Suprapubic skin (tissue), 4 donors: ENCODE measurements at regions not wholly inside any gene's neighbourhood (a gene's known extent, or its start where the extent isn't known, plus 50 kb on each side); places are given as distances from the start of the nearest gene placed in this dataset.

Source experiments
- EP300 ChIP-seq: sonication (generic); formaldehyde crosslinking; IDR thresholded peaks from one replicate; pipeline ENCODE4 v1.6.1; 2017; ENCODE audit warnings: antibody characterized with exemption
- POLR2A ChIP-seq, 2 donors: fragments of 450-650 bp; IDR thresholded peaks; one replicate each; pipeline ENCODE4 v1.6.1; 2017; ENCODE audit warnings: antibody characterized with exemption in 2 of 2, mild to moderate bottlenecking in 2 of 2, moderate library complexity in 2 of 2
- POLR2AphosphoS5 ChIP-seq, 3 donors: sonication (generic); formaldehyde crosslinking; IDR thresholded peaks; one replicate each; pipeline ENCODE4 v1.6.1; 2017; ENCODE audit warnings: antibody characterized with exemption in 3 of 3
- TF ChIP-seq, protein P1 (sequence below), 2 donors: fragments of 200-600 bp in 1 of 2; fragments of 450-650 bp in 1 of 2; sonication (generic) in 1 of 2; IDR thresholded peaks; one replicate each; pipeline ENCODE4 v1.5.1; 2016 to 2019; ENCODE audit warnings: antibody characterized with exemption in 2 of 2, mild to moderate bottlenecking in 1 of 2, moderate library complexity in 1 of 2

DNA sequence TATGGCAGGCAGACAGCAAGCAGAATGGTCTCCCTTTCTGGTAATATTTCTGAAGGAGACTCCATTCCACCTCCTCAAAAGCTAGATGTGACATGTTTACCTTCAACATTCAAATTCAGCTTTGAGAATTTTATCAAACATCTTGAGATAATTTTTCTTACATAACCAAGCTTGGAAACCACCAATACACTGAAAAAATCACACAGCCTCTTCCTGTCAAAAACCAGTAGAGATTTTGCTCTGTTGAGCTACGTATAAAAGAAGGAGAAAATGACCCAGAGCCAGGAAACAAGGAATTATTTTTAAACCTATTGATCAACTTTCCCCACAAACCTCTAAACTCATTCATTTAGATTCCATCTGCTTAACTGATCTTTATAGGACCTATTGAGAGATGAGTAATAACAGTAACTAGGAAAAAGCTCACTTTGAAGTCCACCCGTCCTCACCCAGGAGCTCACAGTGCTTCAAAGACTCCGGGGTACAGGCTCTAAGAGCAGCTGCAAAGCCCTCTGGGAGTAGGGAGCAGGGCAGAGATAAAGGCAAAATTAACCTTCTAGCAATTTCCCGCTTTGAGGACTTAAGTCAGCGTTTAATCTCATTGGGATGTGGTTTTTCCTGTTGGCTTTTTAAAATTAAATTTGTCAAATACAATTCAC, 318.2 kb upstream of the RASGEF1B start:
- TF ChIP-seq, protein P1, sequence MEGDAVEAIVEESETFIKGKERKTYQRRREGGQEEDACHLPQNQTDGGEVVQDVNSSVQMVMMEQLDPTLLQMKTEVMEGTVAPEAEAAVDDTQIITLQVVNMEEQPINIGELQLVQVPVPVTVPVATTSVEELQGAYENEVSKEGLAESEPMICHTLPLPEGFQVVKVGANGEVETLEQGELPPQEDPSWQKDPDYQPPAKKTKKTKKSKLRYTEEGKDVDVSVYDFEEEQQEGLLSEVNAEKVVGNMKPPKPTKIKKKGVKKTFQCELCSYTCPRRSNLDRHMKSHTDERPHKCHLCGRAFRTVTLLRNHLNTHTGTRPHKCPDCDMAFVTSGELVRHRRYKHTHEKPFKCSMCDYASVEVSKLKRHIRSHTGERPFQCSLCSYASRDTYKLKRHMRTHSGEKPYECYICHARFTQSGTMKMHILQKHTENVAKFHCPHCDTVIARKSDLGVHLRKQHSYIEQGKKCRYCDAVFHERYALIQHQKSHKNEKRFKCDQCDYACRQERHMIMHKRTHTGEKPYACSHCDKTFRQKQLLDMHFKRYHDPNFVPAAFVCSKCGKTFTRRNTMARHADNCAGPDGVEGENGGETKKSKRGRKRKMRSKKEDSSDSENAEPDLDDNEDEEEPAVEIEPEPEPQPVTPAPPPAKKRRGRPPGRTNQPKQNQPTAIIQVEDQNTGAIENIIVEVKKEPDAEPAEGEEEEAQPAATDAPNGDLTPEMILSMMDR (IDR thresholded peaks at IDR 0.05) = no peak
- TF ChIP-seq POLR2A (IDR thresholded peaks at IDR 0.05) (no peak), EP300 (no peak), POLR2AphosphoS5 (IDR thresholded peaks at IDR 0.05) (no peak)
